Activated CD4-positive, alpha-beta T cell treated with anti-CD3 and anti-CD28 coated beads for 24 hours (primary cell): ENCODE measurements at regions not wholly inside any gene's neighbourhood (a gene's known extent, or its start where the extent isn't known, plus 50 kb on each side); places are given as distances from the start of the nearest gene placed in this dataset.

Experiments used
- DNase-seq, 2 donors: peaks; one replicate each; pipeline ENCODE4 v3.0.0-alpha.2; 2020; ENCODE audit warnings: low read depth in 2 of 2

GRCh38 chr4:141403782-141404181 is 183.1 kb downstream of the ZNF330 start:
- no peak for DNase-seq

GRCh38 chr4:141406237-141406636 is 185.5 kb downstream of the ZNF330 start:
- no peak for DNase-seq

- no peak for DNase-seq
Observed at GRCh38 chr4:141409556-141409955, 188.9 kb downstream of the ZNF330 start.

- no peak for DNase-seq
Observed at GRCh38 chr4:141410839-141411238, 190.1 kb downstream of the ZNF330 start.

- DNase-seq: no peak
Observed at GRCh38 chr4:141411936-141412335, 191.2 kb downstream of the ZNF330 start.

GRCh38 chr4:141413366-141413765 is 192.7 kb downstream of the ZNF330 start:
- DNase-seq: no peak

GRCh38 chr4:141415651-141416050 is 195.0 kb downstream of the ZNF330 start:
- DNase-seq: no peak

- no peak for DNase-seq
Observed at GRCh38 chr4:141416219-141416618, 195.5 kb downstream of the ZNF330 start.

- DNase-seq: no peak
Observed at GRCh38 chr4:141416677-141417363, 196.1 kb downstream of the ZNF330 start.

GRCh38 chr4:141417387-141417786 is 196.7 kb downstream of the ZNF330 start:
- DNase-seq: no peak

GRCh38 chr4:141425124-141425523 is 204.4 kb downstream of the ZNF330 start:
- DNase-seq: no peak

- no peak for DNase-seq
Observed at GRCh38 chr4:141427726-141428296, 207.1 kb downstream of the ZNF330 start.

- DNase-seq: no peak
Observed at GRCh38 chr4:141429933-141430332, 206.4 kb upstream of the IL15 start.

- no peak for DNase-seq
Observed at GRCh38 chr4:141430686-141431085, 205.7 kb upstream of the IL15 start.

GRCh38 chr4:141432000-141432712 is 204.2 kb upstream of the IL15 start:
- no peak for DNase-seq

GRCh38 chr4:141435446-141436225 is 200.7 kb upstream of the IL15 start:
- DNase-seq: no peak

- no peak for DNase-seq
Observed at GRCh38 chr4:141439223-141439622, 197.2 kb upstream of the IL15 start.

GRCh38 chr4:141447761-141448160 is 188.6 kb upstream of the IL15 start:
- DNase-seq: no peak

- DNase-seq: no peak
Observed at GRCh38 chr4:141448490-141448889, 187.9 kb upstream of the IL15 start.

- DNase-seq: no peak
Observed at GRCh38 chr4:141449927-141450326, 186.5 kb upstream of the IL15 start.

GRCh38 chr4:141455651-141456050 is 180.7 kb upstream of the IL15 start:
- no peak for DNase-seq

- DNase-seq: no peak
Observed at GRCh38 chr4:141457653-141458052, 178.7 kb upstream of the IL15 start.
